Aorta (tissue), 5 donors: ENCODE measurements at regions not wholly inside any gene's neighbourhood (a gene's known extent, or its start where the extent isn't known, plus 50 kb on each side); places are given as distances from the start of the nearest gene placed in this dataset.
A peak's percentile ranks its signal among the peaks of the same experiment; 100 is the strongest.
"Not testable (repeated sequence)": the region's sequence is repeated elsewhere in the genome, so short reads cannot be mapped to it uniquely, and the experiment has no call there.

Source experiments
- ATAC-seq: fragments of 200-7000 bp; cut with Tn5 transposase; one replicate; pipeline ENCODE4 v1.9.1; 2022; ENCODE audit warnings: moderate library complexity; ENCODE audit not compliant: low FRiP score
- DNase-seq, 2 donors: peaks; one replicate each; pipeline ENCODE4 v3.0.0-alpha.2; 2020
- H3K27ac ChIP-seq, 2 donors: one replicate each; pipeline ENCODE4 v1.5.1; 2013; ENCODE audit warnings: low read length in 2 of 2, mild to moderate bottlenecking in 2 of 2, moderate library complexity in 2 of 2, control low read depth in 1 of 2, inconsistent platforms in 1 of 2, low read depth in 1 of 2
- H3K27me3 ChIP-seq, 2 donors: one replicate each; pipeline ENCODE4 v1.6.1; 2013; ENCODE audit warnings: control low read depth in 1 of 2, low read length in 1 of 2, mild to moderate bottlenecking in 1 of 2, moderate library complexity in 1 of 2; ENCODE audit not compliant: insufficient read depth in 2 of 2, control insufficient read depth in 1 of 2
- H3K36me3 ChIP-seq, 2 donors: one replicate each; pipeline ENCODE4 v1.6.1; 2013; ENCODE audit warnings: control low read depth in 1 of 2, low read length in 1 of 2, mild to moderate bottlenecking in 1 of 2; ENCODE audit not compliant: insufficient read depth in 2 of 2, control insufficient read depth in 1 of 2
- H3K4me1 ChIP-seq, 2 donors: one replicate each; pipeline ENCODE4 v1.6.1; 2013; ENCODE audit warnings: low read length in 2 of 2, control low read depth in 1 of 2, mild to moderate bottlenecking in 1 of 2, moderate library complexity in 1 of 2; ENCODE audit not compliant: insufficient read depth in 2 of 2, control insufficient read depth in 1 of 2
- H3K4me3 ChIP-seq, 2 donors: one replicate each; pipeline ENCODE4 v1.5.1; 2013; ENCODE audit warnings: low read length in 2 of 2, control low read depth in 1 of 2, mild to moderate bottlenecking in 1 of 2
- H3K9me3 ChIP-seq: one replicate; pipeline ENCODE4 v1.6.1; 2013; ENCODE audit warnings: mild to moderate bottlenecking, low read length; ENCODE audit not compliant: control insufficient read depth
- WGBS, 2 donors: extraction: QIAGEN DNeasy Blood & Tissue Kit; methylation state at CpG; one replicate each; pipeline ENCODE4 v1.1.7; 2013; 5-methylcytosine and 5-hydroxymethylcytosine counted together
- intact Hi-C, 2 donors: fragments of 100-400 bp; cut with DNase I; formaldehyde crosslinking; loops; one replicate each; pipeline versions ENCODE4 v1.14.2 to v1.15.0; 2022
- donor health status: healthy with polysubstance abuse.
- donor health status: Bipolar disorder and iron deficiency.
- donor health status: DM: no; HTN: no; CAD: no.
- donor health status: DM: no; HTN: no; CAD: no.
- donor health status: DM: yes; HTN: yes; CAD: no.

DNA sequence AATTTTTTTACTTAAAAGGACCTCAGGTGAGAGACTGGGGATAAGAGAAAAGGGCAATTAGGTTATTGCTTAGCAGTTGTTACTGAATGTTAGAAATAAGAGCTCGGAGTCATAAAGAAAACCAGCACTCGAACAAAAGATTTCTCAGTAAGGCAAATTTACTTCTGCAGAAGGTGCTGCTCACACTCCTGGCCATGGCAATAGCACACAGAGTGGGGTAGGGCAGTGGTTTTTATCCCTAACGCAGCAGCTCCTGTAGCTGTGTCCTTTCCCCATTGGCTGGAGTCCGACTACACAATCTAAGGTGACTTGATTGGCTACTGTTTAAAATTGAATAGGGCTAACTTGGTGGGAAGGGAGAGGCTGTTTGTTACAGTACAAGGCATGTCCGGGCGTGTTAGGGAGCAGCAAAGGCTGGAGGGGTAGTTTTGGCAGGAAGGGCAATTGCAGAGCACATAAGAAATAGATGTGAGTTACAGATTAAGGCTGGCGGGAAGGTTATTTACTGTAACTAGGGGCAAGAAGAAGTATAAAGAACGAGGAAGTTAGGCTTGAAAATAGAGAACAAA lies 112.1 kb downstream of the AKR1D1 start:
- DNase-seq: no peak
- Histone ChIP-seq H3K9me3 (peaks cover 3% of the 10 kb centered on the region), H3K4me3 (no peak overlapping the region), H3K27me3 (no peaks in the 10 kb centered on the region), H3K27ac (no peak overlapping the region), H3K36me3 (no peaks in the 10 kb centered on the region), H3K4me1 (no peaks in the 10 kb centered on the region)
- intact Hi-C loops: no loop called here
- ATAC-seq: no peak
- 70 to 81% methylated on average over 8 of the region's 8 CpGs for WGBS, 2 donors

- no peak for DNase-seq
- Histone ChIP-seq H3K27me3 (no peaks in the 10 kb centered on the region), H3K9me3 (peaks cover 1% of the 10 kb centered on the region)
Measured at GRCh38 chr7:138194567-138194966, 118.3 kb downstream of the AKR1D1 start.

DNA sequence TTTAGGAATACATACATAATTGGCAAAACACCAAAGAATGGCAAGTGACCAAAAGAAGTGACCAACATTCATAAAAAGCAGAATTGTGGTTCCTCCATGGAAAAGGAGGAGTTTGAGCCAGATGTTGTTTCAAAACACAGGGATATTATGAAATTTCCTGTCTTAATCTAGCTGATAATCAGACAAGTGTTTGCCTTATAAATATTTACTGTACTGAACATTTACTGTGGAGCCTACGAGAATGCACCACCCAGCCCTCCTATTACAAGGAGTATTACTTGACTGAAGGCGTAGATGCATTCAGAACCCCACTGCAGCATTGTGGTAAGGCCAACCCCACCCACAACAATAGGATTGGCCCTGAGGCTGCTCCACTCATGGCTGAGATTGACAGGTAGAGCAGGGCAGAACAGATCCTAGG lies 118.9 kb downstream of the AKR1D1 start:
- Histone ChIP-seq H3K9me3 (peaks cover 1% of the 10 kb centered on the region), H3K4me1 (no peaks in the 10 kb centered on the region), H3K27me3 (no peaks in the 10 kb centered on the region), H3K4me3 (no peak overlapping the region), H3K27ac (no peak overlapping the region), H3K36me3 (no peaks in the 10 kb centered on the region)
- ATAC-seq (no peak), DNase-seq (no peak)
- intact Hi-C loops: no loop called here
- WGBS, 2 donors: 72 to 75% methylated on average over 2 of the region's 2 CpGs

More at GRCh38 chr7:138194567-138194966, 118.3 kb downstream of the AKR1D1 start:
- 80 to 82% methylated on average over 8 of the region's 8 CpGs for WGBS, 2 donors
- Histone ChIP-seq H3K27ac (no peak overlapping the region), H3K4me3 (no peak overlapping the region), H3K36me3 (no peaks in the 10 kb centered on the region), H3K4me1 (no peaks in the 10 kb centered on the region)
- no peak for ATAC-seq
- intact Hi-C loops: no loop called here

- H3K36me3 ChIP-seq, H3K4me3 ChIP-seq, H3K27me3 ChIP-seq, intact Hi-C loops, H3K4me1 ChIP-seq, H3K9me3 ChIP-seq, ATAC-seq, H3K27ac ChIP-seq: not testable (repeated sequence)
- 43 to 54% methylated on average over 3 of the region's 3 CpGs for WGBS, 2 donors
- DNase-seq: peak in 1 of 2 donors; percentile 56
Measured at GRCh38 chr7:138196503-138196946, 120.3 kb downstream of the AKR1D1 start.

DNA sequence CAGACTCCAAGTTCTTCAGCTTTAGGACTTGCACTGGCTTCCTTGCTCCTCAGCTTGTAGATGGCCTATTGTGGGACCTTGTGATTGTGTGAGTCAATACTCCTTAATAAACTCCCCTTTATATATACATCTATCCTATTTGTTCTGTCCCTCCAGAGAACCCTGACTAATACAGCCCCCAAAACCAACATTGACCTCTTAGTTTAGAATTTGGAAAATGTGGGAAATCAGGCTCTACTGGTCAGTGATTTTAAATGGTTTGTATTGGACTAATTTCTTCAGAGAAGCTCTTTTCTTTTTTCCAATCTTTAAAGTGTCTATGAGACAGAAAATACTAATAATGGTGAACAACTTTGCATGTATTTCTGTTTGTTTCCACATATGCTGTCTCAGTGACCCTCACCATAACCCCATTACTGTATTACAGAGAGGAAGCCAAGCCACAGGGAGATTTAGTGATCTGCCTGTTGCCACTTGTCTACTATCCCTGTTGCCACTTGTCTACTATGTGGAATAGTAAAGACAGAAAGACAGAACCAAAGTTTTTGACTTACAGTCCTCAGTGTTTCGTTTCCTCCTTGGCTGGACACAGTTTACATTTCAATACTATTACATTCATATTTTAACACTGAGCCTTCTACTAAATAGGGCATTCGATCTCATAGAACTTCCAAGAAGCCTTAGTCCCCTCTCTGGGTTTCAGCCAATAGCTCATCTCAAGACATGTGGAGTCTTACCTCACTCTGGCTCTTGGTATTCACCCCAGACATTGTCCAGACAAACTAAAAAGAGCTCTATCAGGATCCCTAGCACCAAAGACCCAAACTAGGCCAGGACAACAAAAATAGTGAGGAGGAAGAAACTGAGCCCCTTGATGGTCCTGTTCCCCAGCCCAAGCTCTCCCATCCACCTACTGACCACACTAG lies 121.0 kb downstream of the AKR1D1 start:
- Histone ChIP-seq H3K27ac (no peak overlapping the region), H3K4me3 (no peak overlapping the region), H3K36me3 (no peaks in the 10 kb centered on the region), H3K9me3 (peaks cover 1% of the 10 kb centered on the region), H3K4me1 (no peaks in the 10 kb centered on the region), H3K27me3 (no peaks in the 10 kb centered on the region)
- no peak for DNase-seq
- 73 to 78% methylated on average over 2 of the region's 2 CpGs for WGBS, 2 donors
- intact Hi-C loops: no loop called here
- no peak for ATAC-seq

GRCh38 chr7:138204285-138204981 lies 128.2 kb downstream of the AKR1D1 start:
- no peaks in the 10 kb centered on the region for H3K36me3 ChIP-seq
- no peak for ATAC-seq

DNA sequence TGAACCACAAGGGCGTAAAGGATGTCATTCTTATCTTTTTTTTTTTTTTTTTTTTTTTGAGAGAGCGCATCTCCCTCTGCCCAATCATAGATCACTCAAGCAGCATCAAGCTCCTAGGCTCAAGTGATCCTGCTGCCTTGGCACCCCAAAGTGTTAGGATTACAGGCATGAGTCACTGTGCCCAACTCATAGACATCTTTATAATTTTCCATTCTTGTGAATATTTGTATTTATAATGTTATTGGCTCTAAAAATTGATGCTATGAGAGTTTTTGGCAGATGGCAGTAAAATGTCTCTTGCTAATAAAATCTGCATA lies 128.7 kb downstream of the AKR1D1 start:
- H3K4me1 ChIP-seq: no peaks in the 10 kb centered on the region
- intact Hi-C loops: no loop called here
- no peak for ATAC-seq

More at GRCh38 chr7:138204285-138204981, 128.2 kb downstream of the AKR1D1 start:
- Histone ChIP-seq H3K4me1 (no peaks in the 10 kb centered on the region), H3K27me3 (no peaks in the 10 kb centered on the region), H3K27ac (no peak overlapping the region), H3K9me3 (no peaks in the 10 kb centered on the region), H3K4me3 (no peak overlapping the region)
- 21 to 27% methylated on average over 5 of the region's 5 CpGs for WGBS, 2 donors
- intact Hi-C loops: no loop called here
- no peak for DNase-seq

DNA sequence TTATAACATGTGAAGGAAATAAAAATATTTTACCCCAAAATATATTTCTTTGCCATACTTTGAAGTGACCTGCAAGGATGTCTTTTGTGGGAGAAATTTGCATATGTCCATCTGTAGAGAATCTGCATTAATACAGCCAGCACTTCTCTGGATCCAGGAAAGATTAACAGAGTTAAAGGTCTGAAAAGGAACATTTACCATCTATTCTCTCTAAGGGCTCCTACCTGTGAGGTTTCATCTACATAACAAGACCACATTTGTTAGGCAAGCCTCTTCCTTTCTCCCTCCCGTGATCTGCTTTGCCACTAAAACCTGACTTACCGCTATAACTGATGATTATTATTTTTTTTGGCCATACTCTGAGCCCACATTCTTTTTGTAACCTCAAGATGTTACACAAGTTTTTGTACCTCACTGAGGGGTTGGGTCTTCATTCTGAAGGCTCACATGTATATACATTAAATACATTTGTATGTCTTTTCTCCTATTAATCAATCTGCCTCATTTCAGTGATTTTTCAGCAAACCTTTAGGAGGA lies 129.4 kb downstream of the AKR1D1 start:
- intact Hi-C loops: no loop called here
- no peaks in the 10 kb centered on the region for H3K4me1 ChIP-seq
- ATAC-seq (no peak), DNase-seq (no peak)
- H3K9me3 ChIP-seq: no peaks in the 10 kb centered on the region
- H3K36me3 ChIP-seq: no peaks in the 10 kb centered on the region
- no peaks in the 10 kb centered on the region for H3K27me3 ChIP-seq
- no peak overlapping the region for H3K4me3 ChIP-seq
- whole genome bisulfite sequencing, 2 donors: 42 to 62% methylated on average over 2 of the region's 2 CpGs
- H3K27ac ChIP-seq: no peak overlapping the region

More for the DNA sequence above, 128.7 kb downstream of the AKR1D1 start:
- 5 to 17% methylated on average over 2 of the region's 2 CpGs for WGBS, 2 donors
- Histone ChIP-seq H3K27ac (no peak overlapping the region), H3K4me3 (no peak overlapping the region), H3K9me3 (no peaks in the 10 kb centered on the region), H3K36me3 (no peaks in the 10 kb centered on the region), H3K27me3 (no peaks in the 10 kb centered on the region)
- no peak for DNase-seq
